Mesothelial cell of epicardium (in vitro differentiated cells): ENCODE measurements at regions not wholly inside any gene's neighbourhood (a gene's known extent, or its start where the extent isn't known, plus 50 kb on each side); places are given as distances from the start of the nearest gene placed in this dataset.

ENCODE experiments used
- DNase-seq, 2 experiments: peaks; one replicate each; pipeline ENCODE4 v3.0.0; 2021; ENCODE audit warnings: low spot score in 2 of 2; ENCODE audit not compliant: unreplicated experiment in 2 of 2
- H3K27ac Mint-ChIP-seq: 2 replicates; pipeline ENCODE4 v1.8.0; 2021; ENCODE audit warnings: mixed read lengths
- H3K27me3 Mint-ChIP-seq: 2 replicates; pipeline ENCODE4 v1.8.0; 2021; ENCODE audit warnings: low read depth, mixed read lengths
- H3K36me3 Mint-ChIP-seq: 2 replicates; pipeline ENCODE4 v1.8.0; 2021; ENCODE audit warnings: mixed read lengths
- H3K4me1 Mint-ChIP-seq: 2 replicates; pipeline ENCODE4 v1.8.0; 2021; ENCODE audit warnings: mixed read lengths
- H3K4me3 Mint-ChIP-seq: 2 replicates; pipeline ENCODE4 v1.8.0; 2021; ENCODE audit warnings: mild to moderate bottlenecking, moderate library complexity, mixed read lengths
- H3K9me3 Mint-ChIP-seq: 2 replicates; pipeline ENCODE4 v1.8.0; 2021; ENCODE audit warnings: mixed read lengths
- TF ChIP-seq, protein P1 (sequence below): fragments of 200-600 bp; sonication (generic); IDR thresholded peaks from one replicate; pipeline ENCODE4 v1.5.0; 2021; ENCODE audit warnings: antibody characterized with exemption; ENCODE audit not compliant: unreplicated experiment

DNA sequence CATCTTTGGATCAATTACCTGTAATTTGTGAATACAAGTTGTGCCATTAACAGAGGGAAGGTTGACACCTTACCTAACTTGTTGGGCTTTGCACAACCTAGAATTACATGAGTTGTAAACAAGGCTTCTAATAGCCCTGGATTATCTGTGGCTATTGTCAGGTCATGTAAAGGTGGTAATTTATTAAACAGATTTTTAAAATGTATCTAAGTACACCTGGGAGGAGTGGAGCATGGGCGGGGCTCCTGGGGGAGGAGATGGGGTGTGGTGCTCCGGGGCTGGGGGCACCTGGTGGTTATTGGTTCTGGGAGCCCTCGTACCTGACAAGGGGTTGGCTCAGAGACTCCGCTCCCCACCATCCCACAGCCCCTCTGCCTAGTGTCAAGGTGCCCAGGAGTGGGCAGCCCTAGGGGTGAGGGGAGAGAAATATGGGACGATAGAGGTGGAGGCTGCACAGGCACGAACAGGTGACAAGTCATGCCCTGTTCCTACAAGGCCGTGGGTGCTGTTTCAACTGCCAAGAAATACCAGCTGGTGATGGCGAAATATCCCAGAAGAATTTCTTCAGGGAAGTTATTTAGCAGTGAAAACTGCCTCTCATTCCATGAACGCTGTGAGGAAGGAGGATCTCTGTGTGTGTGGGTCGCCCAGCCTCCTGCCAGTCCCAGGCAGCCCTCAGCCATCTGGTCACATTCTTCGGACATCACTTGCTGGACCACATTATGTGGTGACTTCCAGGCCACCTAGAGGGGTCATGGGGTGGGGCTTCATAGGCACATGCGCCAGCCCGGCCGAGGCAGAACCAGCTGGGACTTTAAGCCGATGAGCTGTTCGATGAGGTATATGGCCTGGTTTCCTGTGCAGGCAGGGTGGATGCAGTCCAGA lies 55.5 kb upstream of the IRX3 start:
- H3K9me3 Mint-ChIP-seq: peaks cover 4% of the 10 kb centered on the region
- H3K4me1 Mint-ChIP-seq: no peaks in the 10 kb centered on the region
- TF ChIP-seq, protein P1, sequence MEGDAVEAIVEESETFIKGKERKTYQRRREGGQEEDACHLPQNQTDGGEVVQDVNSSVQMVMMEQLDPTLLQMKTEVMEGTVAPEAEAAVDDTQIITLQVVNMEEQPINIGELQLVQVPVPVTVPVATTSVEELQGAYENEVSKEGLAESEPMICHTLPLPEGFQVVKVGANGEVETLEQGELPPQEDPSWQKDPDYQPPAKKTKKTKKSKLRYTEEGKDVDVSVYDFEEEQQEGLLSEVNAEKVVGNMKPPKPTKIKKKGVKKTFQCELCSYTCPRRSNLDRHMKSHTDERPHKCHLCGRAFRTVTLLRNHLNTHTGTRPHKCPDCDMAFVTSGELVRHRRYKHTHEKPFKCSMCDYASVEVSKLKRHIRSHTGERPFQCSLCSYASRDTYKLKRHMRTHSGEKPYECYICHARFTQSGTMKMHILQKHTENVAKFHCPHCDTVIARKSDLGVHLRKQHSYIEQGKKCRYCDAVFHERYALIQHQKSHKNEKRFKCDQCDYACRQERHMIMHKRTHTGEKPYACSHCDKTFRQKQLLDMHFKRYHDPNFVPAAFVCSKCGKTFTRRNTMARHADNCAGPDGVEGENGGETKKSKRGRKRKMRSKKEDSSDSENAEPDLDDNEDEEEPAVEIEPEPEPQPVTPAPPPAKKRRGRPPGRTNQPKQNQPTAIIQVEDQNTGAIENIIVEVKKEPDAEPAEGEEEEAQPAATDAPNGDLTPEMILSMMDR: no peak
- DNase-seq: no peak
- H3K4me3 Mint-ChIP-seq: no peak overlapping the region
- H3K36me3 Mint-ChIP-seq: no peaks in the 10 kb centered on the region
- H3K27me3 Mint-ChIP-seq: peaks cover 10% of the 10 kb centered on the region
- no peak overlapping the region for H3K27ac Mint-ChIP-seq

DNA sequence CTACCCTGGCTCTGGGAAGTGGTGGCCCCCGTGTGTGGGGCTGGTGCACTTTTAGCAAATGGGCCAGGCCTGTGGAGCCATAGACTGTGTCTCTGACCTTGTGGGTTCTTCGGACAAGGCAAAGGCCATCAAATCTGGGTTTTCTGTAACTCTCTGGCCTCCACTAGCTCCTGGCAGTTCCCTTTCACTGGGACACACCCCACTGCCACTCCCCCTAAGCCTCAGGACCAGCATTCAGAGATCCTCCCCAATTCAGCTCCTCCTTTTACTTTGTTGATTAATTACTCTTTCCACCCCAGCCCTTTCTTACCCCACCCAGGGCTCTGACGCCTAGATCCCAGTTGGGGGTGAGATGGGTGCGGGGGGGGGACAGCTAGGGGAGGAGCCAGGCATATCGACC lies 53.9 kb upstream of the IRX3 start:
- peaks cover 18% of the 10 kb centered on the region for H3K27me3 Mint-ChIP-seq
- H3K4me3 Mint-ChIP-seq: no peak overlapping the region
- DNase-seq: no peak
- peaks cover 4% of the 10 kb centered on the region for H3K9me3 Mint-ChIP-seq
- H3K36me3 Mint-ChIP-seq: no peaks in the 10 kb centered on the region
- peaks cover 1% of the 10 kb centered on the region for H3K4me1 Mint-ChIP-seq
- H3K27ac Mint-ChIP-seq: no peak overlapping the region
- TF ChIP-seq, protein P1: no peak

DNA sequence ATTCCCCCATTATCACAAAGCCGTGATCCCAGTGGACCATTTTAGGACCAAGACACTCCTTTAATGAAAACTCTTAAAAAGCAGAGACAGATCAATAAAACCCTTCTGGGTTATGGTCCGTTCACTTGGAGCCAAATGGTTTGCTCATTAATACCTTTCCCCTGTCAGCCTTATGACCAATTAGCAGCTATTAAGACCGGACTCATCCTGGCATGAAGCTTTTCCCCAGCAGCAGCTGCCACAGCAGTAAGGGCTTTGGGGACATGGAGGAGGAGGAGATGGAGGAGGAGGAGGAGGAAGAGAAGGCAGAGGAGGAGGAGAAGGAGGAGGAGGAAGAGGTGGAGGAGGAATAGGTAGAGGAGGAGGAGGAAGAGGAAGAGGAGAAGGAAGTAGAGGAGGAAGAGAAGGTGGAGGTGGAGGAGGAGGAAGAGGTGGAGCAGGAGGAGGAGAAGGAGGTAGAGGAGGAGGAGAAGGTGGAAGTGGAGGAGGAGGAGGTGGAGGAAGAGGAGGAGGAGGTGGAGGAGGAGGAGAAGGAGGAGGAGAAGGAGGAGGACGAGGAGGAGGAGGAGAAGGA lies 50.1 kb upstream of the IRX3 start:
- H3K9me3 Mint-ChIP-seq: peaks cover 4% of the 10 kb centered on the region
- no peaks in the 10 kb centered on the region for H3K36me3 Mint-ChIP-seq
- TF ChIP-seq, protein P1: no peak
- H3K4me1 Mint-ChIP-seq: peaks cover 10% of the 10 kb centered on the region
- no peak overlapping the region for H3K4me3 Mint-ChIP-seq
- DNase-seq: no peak
- H3K27me3 Mint-ChIP-seq: peaks cover 14% of the 10 kb centered on the region
- no peak overlapping the region for H3K27ac Mint-ChIP-seq
